Heart right ventricle (tissue), 16 donors: ENCODE measurements at regions not wholly inside any gene's neighbourhood (a gene's known extent, or its start where the extent isn't known, plus 50 kb on each side); places are given as distances from the start of the nearest gene placed in this dataset.

Experiments used
- ATAC-seq, 8 donors: fragments of 200-7000 bp; cut with Tn5 transposase; one replicate each; pipeline ENCODE4 v1.9.1; 2020; ENCODE audit warnings: mild to moderate bottlenecking in 8 of 8, moderate library complexity in 8 of 8, moderate number of reproducible peaks in 1 of 8
- DNase-seq, 2 donors: peaks; one replicate each; pipeline ENCODE4 v3.0.0-alpha.2; 2020
- H3K27ac ChIP-seq, 10 donors: fragments of 200-600 bp; sonication (generic) in 2 of 10; one replicate each; pipeline versions ENCODE4 v1.5.0 to v1.8.0; 2020 to 2022; ENCODE audit warnings: mild to moderate bottlenecking in 3 of 10
- H3K27me3 ChIP-seq, 7 donors: fragments of 200-600 bp; one replicate each; pipeline ENCODE4 v1.8.0; 2021 to 2022; ENCODE audit warnings: mild to moderate bottlenecking in 2 of 7
- H3K36me3 ChIP-seq, 9 donors: fragments of 200-600 bp; sonication (generic) in 1 of 9; one replicate each; pipeline versions ENCODE4 v1.5.0 to v1.8.0; 2020 to 2022; ENCODE audit warnings: mild to moderate bottlenecking in 2 of 9
- H3K4me1 ChIP-seq, 9 donors: fragments of 200-600 bp; sonication (generic) in 1 of 9; one replicate each; pipeline versions ENCODE4 v1.5.0 to v1.8.0; 2020 to 2022; ENCODE audit warnings: mild to moderate bottlenecking in 4 of 9
- H3K4me3 ChIP-seq, 10 donors: fragments of 200-600 bp; sonication (generic) in 2 of 10; one replicate each; pipeline versions ENCODE4 v1.5.0 to v1.8.0; 2020 to 2022; ENCODE audit warnings: mild to moderate bottlenecking in 7 of 10, moderate library complexity in 2 of 10
- H3K9me3 ChIP-seq, 11 donors: fragments of 200-600 bp in 10 of 11; sonication (generic) in 2 of 11; one replicate each; pipeline versions ENCODE4 v1.5.0 to v1.8.0; 2013 to 2022; ENCODE audit warnings: mild to moderate bottlenecking in 2 of 11, control low read depth in 1 of 11, moderate library complexity in 1 of 11
- CTCF ChIP-seq, 9 donors: fragments of 200-600 bp; sonication (generic) in 2 of 9; IDR thresholded peaks; one replicate each; pipeline versions ENCODE4 v1.5.0 to v1.8.0; 2021 to 2022; ENCODE audit warnings: antibody characterized with exemption in 9 of 9, mild to moderate bottlenecking in 5 of 9, moderate library complexity in 1 of 9
- WGBS, 2 donors: extraction: QIAGEN DNeasy Blood & Tissue Kit; methylation state at CpG; one replicate each; pipeline ENCODE4 v1.1.7; 2013; ENCODE audit warnings: inconsistent platforms in 1 of 2; 5-methylcytosine and 5-hydroxymethylcytosine counted together
- intact Hi-C, 10 donors: fragments of 100-400 bp; cut with DNase I; formaldehyde crosslinking; loops; one replicate each; pipeline versions ENCODE4 v1.11.1 to v1.14.2; 2022
- donor health status: Arrhythmogenic right ventricular cardiomyopathy.
- donor health status: ischemic (EF 13 %, LVEDD 7.1; RV severe dilation, severe dysfunction).
- donor health status: healthy with polysubstance abuse.
- donor health status: DM: no; HTN: yes; CAD: no.
- donor health status: DM: no; HTN: no; CAD: no.
- donor health status: ischemic (EF 25% LVEDD 6.9; RV normal size, moderate dysfunction).
- donor health status: ischemic (EF 25% LVEDD 5.7; RV mildly dilated, moderate dysfunction).
- donor health status: healthy.
- donor health status: DM: yes; HTN: yes; CAD: no.
- donor health status: Ischemic cardiomyopathy.
- donor health status: ischemic (EF 35%, LVEDD 5.7; RV mildly dilated, moderate dysfunction).
- donor health status: nonischemic (EF 11% LVEDD 7.7; RV severe dilation, severe dysfunction).
- donor health status: DM: yes; HTN: yes; CAD: no.
- donor health status: PGD.
- donor health status: ischemic (EF 29% LVEDD 5.4; RV normal size, mild dysfunction).
- donor health status: nonischemic (EF 23%, LVEDD 6.1; RV moderate dilation, normal function).

GRCh38 chr6:45822246-45822812, 193.3 kb downstream of the CLIC5 start:
- DNase-seq (no peak), ATAC-seq (no peak)
- H3K4me1 ChIP-seq, result no peaks in the 10 kb centered on the region
- TF ChIP-seq CTCF (IDR thresholded peaks at IDR 0.05), result no peak
- intact Hi-C loops, result no loop called here
- WGBS, 2 donors, result 69 to 76% methylated on average over 5 of the region's 5 CpGs
- no peak overlapping the region for H3K4me3 ChIP-seq
- no peak overlapping the region for H3K27ac ChIP-seq
- peaks cover 0 to 5% (median 0%) of the 10 kb centered on the region in 11 donors for H3K9me3 ChIP-seq
- H3K36me3 ChIP-seq, result no peaks in the 10 kb centered on the region
- peaks cover 0 to 3% (median 0%) of the 10 kb centered on the region in 7 donors for H3K27me3 ChIP-seq

- ATAC-seq, result no peak
- Histone ChIP-seq H3K4me1 (peaks cover 0 to 2% (median 0%) of the 10 kb centered on the region in 9 donors), H3K4me3 (no peak overlapping the region), H3K27me3 (no peaks in the 10 kb centered on the region), H3K9me3 (peaks cover 0 to 5% (median 0%) of the 10 kb centered on the region in 11 donors), H3K36me3 (no peaks in the 10 kb centered on the region), H3K27ac (no peak overlapping the region)
- TF ChIP-seq CTCF (IDR thresholded peaks at IDR 0.05), result no peak
- no peak for DNase-seq
- intact Hi-C loops, result no loop called here
- WGBS, 2 donors, result 89 to 91% methylated on average over 4 of the region's 4 CpGs
Measured at GRCh38 chr6:45818655-45819054, 197.0 kb downstream of the CLIC5 start.

GRCh38 chr6:45816674-45817297, 198.9 kb downstream of the CLIC5 start:
- H3K4me1 ChIP-seq, result peaks cover 0 to 11% (median 3%) of the 10 kb centered on the region in 9 donors
- intact Hi-C loops, result no loop called here
- no peaks in the 10 kb centered on the region for H3K36me3 ChIP-seq
- ATAC-seq, result no peak
- H3K4me3 ChIP-seq, result no peak overlapping the region
- WGBS, 2 donors, result 75 to 79% methylated on average over 11 of the region's 11 CpGs
- no peak overlapping the region for H3K27ac ChIP-seq
- H3K9me3 ChIP-seq, result peaks cover 0 to 5% (median 0%) of the 10 kb centered on the region in 11 donors
- no peaks in the 10 kb centered on the region for H3K27me3 ChIP-seq
- DNase-seq, result no peak
- no peak for TF ChIP-seq CTCF (IDR thresholded peaks at IDR 0.05)

GRCh38 chr6:45815466-45816125, 200.1 kb downstream of the CLIC5 start:
- WGBS, 2 donors, result 91% methylated on average over 13 of the region's 13 CpGs
- Histone ChIP-seq H3K36me3 (no peaks in the 10 kb centered on the region), H3K27ac (no peak overlapping the region), H3K4me1 (peaks cover 0 to 11% (median 3%) of the 10 kb centered on the region in 9 donors), H3K4me3 (no peak overlapping the region), H3K9me3 (peaks cover 0 to 5% (median 0%) of the 10 kb centered on the region in 11 donors), H3K27me3 (no peaks in the 10 kb centered on the region)
- DNase-seq, result no peak
- intact Hi-C loops, result no loop called here
- TF ChIP-seq CTCF (IDR thresholded peaks at IDR 0.05), result no peak
- ATAC-seq, result no peak
